Loucy (cell line): ENCODE measurements at regions not wholly inside any gene's neighbourhood (a gene's known extent, or its start where the extent isn't known, plus 50 kb on each side); places are given as distances from the start of the nearest gene placed in this dataset.

Source experiments
- H2AFZ ChIP-seq: fragments of 200-600 bp; sonication (generic); 2 replicates; pipeline ENCODE4 v1.6.0; 2016; ENCODE audit warnings: antibody characterized with exemption, mild to moderate bottlenecking, low read length, moderate library complexity
- H3F3A ChIP-seq: fragments of 200-600 bp; 2 replicates; pipeline ENCODE4 v1.6.0; 2016; ENCODE audit warnings: antibody characterized with exemption, low read depth, mild to moderate bottlenecking
- H3K27me3 ChIP-seq: fragments of 200-600 bp; sonication (generic); 2 replicates; pipeline ENCODE4 v1.6.1; 2014; ENCODE audit warnings: low read length, mild to moderate bottlenecking; ENCODE audit not compliant: insufficient read depth, poor library complexity, severe bottlenecking
- H3K36me3 ChIP-seq: fragments of 200-600 bp; sonication (generic); 2 replicates; pipeline ENCODE4 v1.6.1; 2016; ENCODE audit warnings: low read length; ENCODE audit not compliant: insufficient read depth
- H3K4me1 ChIP-seq: fragments of 200-600 bp; sonication (generic); 2 replicates; pipeline ENCODE4 v1.5.1; 2014; ENCODE audit warnings: low read length, mild to moderate bottlenecking; ENCODE audit not compliant: insufficient read depth, poor library complexity, severe bottlenecking
- H3K4me2 ChIP-seq: fragments of 200-600 bp; sonication (generic); 2 replicates; pipeline ENCODE4 v1.6.0; 2014; ENCODE audit warnings: antibody characterized with exemption, low read length, low read depth, mild to moderate bottlenecking; ENCODE audit not compliant: poor library complexity, severe bottlenecking
- H3K4me3 ChIP-seq: fragments of 200-600 bp; sonication (generic); 2 replicates; pipeline ENCODE4 v1.5.1; 2014; ENCODE audit warnings: low read length, mild to moderate bottlenecking, mixed read lengths; ENCODE audit not compliant: poor library complexity, severe bottlenecking
- H3K79me2 ChIP-seq: fragments of 200-600 bp; sonication (generic); 2 replicates; pipeline ENCODE4 v1.6.1; 2014; ENCODE audit warnings: low read length; ENCODE audit not compliant: insufficient read depth
- H3K9ac ChIP-seq: fragments of 200-600 bp; sonication (generic); 2 replicates; pipeline ENCODE4 v1.6.0; 2014; ENCODE audit warnings: mild to moderate bottlenecking, low read depth, low read length, moderate library complexity; ENCODE audit not compliant: poor library complexity, severe bottlenecking
- H3K9me2 ChIP-seq: fragments of 200-600 bp; sonication (generic); replicated peaks from 2 replicates; pipeline ENCODE4 v1.6.1; 2016; ENCODE audit warnings: low read depth, low read length, mixed read lengths
- H3K9me3 ChIP-seq: fragments of 200-600 bp; sonication (generic); 2 replicates; pipeline ENCODE4 v1.6.1; 2014; ENCODE audit warnings: mild to moderate bottlenecking, antibody characterized with exemption, low read length, low read depth; ENCODE audit not compliant: insufficient read depth
- H4K20me1 ChIP-seq: fragments of 200-600 bp; sonication (generic); 2 replicates; pipeline ENCODE4 v1.6.0; 2014; ENCODE audit warnings: antibody characterized with exemption, low read length, mild to moderate bottlenecking; ENCODE audit not compliant: insufficient read depth, poor library complexity, severe bottlenecking
- CTCF ChIP-seq: fragments of 200-600 bp; sonication (generic); conservative IDR thresholded peaks from 2 replicates; pipeline ENCODE4 v1.5.1; 2014; ENCODE audit warnings: mild to moderate bottlenecking, antibody characterized with exemption, low read length
- EZH2phosphoT487 ChIP-seq: fragments of 200-600 bp; IDR thresholded peaks from 2 replicates; pipeline ENCODE4 v1.6.1; 2018; ENCODE audit warnings: antibody characterized with exemption, mild to moderate bottlenecking, moderate library complexity, borderline replicate concordance

GRCh38 chr13:90217275-90217674, 1130.2 kb upstream of the MIR17HG start:
- Histone ChIP-seq H3K36me3 (no peaks in the 10 kb centered on the region), H4K20me1 (no peaks in the 10 kb centered on the region), H3K9ac (no peak overlapping the region), H3K4me3 (no peak overlapping the region), H3K9me3 (no peaks in the 10 kb centered on the region), H3K79me2 (no peaks in the 10 kb centered on the region), H2AFZ (no peak overlapping the region), H3K27me3 (no peaks in the 10 kb centered on the region), H3K9me2 (no peaks in the 10 kb centered on the region), H3K4me1 (no peaks in the 10 kb centered on the region), H3K4me2 (no peak overlapping the region), H3F3A (no peaks in the 10 kb centered on the region)
- TF ChIP-seq EZH2phosphoT487 (no peak), CTCF (no peak)

GRCh38 chr13:90222758-90223157, 1124.7 kb upstream of the MIR17HG start:
- Histone ChIP-seq H3K36me3 (no peaks in the 10 kb centered on the region), H3K9me3 (no peaks in the 10 kb centered on the region), H3K4me3 (no peak overlapping the region), H3K9me2 (no peaks in the 10 kb centered on the region), H3K9ac (no peak overlapping the region), H3K4me1 (no peaks in the 10 kb centered on the region), H3K79me2 (no peaks in the 10 kb centered on the region), H3K27me3 (no peaks in the 10 kb centered on the region), H3K4me2 (no peak overlapping the region), H2AFZ (no peak overlapping the region), H4K20me1 (no peaks in the 10 kb centered on the region), H3F3A (no peaks in the 10 kb centered on the region)
- no peak for TF ChIP-seq CTCF
- no peak for TF ChIP-seq EZH2phosphoT487

GRCh38 chr13:90230311-90230710, 1117.2 kb upstream of the MIR17HG start:
- Histone ChIP-seq H3K36me3 (no peaks in the 10 kb centered on the region), H2AFZ (no peak overlapping the region), H4K20me1 (no peaks in the 10 kb centered on the region), H3K9ac (no peak overlapping the region), H3K9me3 (no peaks in the 10 kb centered on the region), H3F3A (no peaks in the 10 kb centered on the region), H3K4me3 (no peak overlapping the region), H3K27me3 (no peaks in the 10 kb centered on the region), H3K9me2 (no peaks in the 10 kb centered on the region), H3K4me1 (no peaks in the 10 kb centered on the region), H3K79me2 (no peaks in the 10 kb centered on the region), H3K4me2 (no peak overlapping the region)
- no peak for TF ChIP-seq CTCF
- TF ChIP-seq EZH2phosphoT487 = no peak
